HG03571 (cell line): ENCODE measurements at regions not wholly inside any gene's neighbourhood (a gene's known extent, or its start where the extent isn't known, plus 50 kb on each side); places are given as distances from the start of the nearest gene placed in this dataset.
"Not testable (repeated sequence)": the region's sequence is repeated elsewhere in the genome, so short reads cannot be mapped to it uniquely, and the experiment has no call there.

Experiments used
- ATAC-seq: cut with Tn5 transposase; IDR thresholded peaks from one replicate; pipeline ENCODE4 v1.9.1; 2021; ENCODE audit not compliant: unreplicated experiment

DNA sequence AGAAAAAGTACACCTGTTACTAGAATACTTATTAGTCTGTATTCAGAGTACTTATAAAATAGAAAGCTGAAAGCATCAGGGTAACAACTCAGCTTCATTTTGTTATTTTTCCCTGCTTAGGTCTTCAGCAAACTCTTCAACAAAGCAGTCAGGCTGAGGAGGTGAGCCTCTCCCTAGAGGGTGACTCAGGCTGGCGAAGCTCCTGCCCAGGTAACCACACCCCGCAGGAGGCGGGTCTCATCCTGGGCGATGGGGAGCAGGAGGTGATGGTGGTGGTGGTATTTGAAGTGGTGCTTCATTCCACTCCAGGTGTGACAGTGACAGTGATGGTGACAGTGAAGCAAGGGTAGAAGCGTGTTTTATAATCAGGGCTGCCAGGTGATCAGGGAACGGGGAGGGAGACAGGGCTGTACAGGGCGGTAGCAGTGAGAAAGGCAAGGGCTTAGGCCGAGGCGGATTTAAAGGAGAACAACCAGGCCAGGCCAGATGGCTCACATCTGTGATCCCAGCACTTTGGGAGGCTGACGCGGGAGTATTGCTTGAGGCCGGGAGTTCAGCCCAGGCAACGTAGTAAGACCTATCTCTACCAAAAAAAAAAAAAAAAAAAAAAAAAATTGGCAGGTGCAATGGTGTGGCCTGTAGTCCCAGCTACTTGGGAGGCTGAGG lies 127.1 kb downstream of the SOCS6 start:
- no peak for ATAC-seq

DNA sequence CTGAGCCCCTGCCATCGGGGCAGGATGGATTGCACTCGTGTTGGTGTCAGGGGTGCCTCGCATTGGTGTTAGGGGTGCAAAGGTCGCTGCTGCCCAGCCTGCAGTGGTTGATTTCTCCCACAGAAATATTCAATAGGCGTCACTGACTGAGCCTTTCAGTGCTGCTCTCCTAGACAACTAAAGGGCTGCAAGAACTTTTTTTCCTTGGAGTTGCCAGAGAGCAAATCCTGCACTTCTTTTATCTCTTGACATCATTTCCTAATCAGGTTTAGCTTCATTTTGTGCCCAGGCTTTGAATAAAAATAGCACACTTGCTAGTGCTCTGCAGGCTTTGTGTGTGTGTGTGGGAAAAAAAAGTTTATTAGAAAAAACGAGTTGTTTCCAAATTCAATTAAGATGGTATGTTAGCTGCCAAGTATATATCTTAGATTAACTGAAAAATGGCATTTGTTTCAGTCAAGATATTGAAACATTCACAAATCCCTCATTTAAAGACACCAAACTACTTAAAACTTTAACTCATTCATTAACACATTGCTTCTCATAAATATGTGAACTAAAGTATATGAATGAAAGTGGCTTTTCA lies 125.6 kb downstream of the SOCS6 start:
- ATAC-seq = no peak

DNA sequence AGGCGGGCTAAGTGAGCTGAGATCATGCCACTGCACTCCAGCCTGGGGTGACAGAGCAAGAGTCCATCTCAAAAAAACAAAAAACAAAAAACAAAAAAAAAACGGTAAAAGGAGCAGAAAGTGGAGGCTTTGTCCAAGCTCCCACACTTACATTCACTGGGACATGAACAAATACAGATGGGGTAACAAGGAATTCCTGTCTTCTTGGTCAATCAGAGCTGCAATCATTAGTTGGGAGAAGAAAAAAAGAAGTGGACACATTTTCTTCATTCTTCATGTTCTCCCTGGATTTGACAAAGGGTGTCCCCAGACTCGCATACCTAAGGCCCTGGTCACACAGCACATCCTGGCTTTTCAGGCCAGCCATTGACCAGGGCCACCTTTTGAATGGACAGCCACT lies 124.6 kb downstream of the SOCS6 start:
- no peak for ATAC-seq

DNA sequence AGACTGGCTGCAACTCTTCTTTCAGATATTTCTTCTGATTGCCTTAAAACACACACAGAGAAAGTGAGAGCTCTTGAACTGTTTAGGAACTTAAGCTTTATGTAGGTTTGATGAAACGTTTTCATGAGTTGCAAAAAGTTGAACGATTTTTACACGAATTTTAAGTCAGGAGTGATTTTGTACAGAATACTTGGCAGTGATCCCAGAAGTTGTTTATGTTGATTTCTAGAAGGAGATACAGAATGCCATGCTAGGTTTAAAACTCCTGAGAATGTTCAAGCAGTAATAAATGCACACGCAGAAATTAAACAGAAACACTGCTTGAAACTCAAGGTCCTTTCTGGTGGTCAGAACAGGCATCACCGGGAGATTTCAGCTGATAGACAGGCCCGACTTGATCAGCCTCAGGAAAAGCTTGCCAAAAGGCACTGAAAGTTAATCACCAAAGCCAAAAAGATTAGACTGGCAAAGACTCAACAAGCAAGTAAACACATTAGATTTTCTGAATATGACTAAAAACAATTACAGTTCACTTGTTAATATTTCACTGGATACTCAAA lies 123.1 kb downstream of the SOCS6 start:
- ATAC-seq = no peak

DNA sequence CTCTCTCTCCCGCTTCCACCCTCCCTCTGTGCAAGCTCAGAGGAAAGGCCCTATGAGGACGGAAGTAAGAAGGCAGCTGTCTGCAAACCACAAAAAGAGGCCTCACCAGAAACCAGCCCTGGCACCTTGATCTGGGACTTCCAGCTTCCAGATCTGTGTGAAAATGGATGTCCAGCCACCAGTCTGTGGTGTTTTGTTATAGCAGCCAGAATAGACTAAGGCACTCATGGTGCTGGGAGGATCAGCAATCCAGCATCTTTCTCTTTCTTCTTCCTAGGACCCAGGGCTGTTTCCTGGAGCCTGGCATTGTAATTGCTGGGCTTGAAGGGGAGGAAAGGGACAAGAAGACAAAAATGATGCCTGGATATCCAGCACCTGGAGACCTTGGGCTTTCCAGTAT lies 122.5 kb downstream of the SOCS6 start:
- no peak for ATAC-seq

DNA sequence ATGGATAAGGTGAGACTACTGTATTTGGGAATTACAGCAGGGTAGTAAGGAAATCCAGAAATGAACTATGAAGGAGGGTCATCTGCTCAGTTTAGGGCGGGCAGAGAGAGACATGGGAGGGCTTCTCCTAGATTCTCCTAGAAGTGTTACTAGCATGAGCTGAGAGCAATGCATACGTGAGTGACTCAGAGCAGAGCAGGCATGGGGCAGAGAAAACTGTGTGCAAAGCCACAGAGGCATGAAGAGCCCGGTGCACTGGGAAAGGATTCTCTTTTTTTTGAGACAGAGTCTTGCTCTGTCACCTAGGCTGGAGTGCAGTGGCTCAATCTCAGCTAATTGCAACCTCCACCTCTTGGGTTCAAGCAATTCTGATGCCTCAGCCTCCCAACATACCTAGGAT lies 116.2 kb downstream of the SOCS6 start:
- ATAC-seq = no peak

DNA sequence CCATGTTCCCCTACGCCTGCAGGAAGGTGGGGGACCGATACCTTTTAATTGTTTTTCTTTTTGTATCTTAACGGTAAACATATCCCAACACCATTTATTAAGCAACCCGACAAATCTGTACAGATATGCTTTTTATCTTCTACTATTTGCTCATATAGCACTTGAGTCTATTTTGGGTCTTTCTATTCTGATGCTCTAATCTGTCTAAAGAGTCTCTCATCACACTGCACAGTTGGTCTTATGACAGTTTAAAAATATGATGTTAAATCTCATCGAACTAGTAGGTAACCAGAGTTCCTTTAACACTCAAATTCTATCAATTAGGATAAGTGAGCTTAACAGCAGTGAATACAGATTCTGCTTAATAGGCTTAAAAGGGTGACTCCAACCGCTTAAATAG lies 111.6 kb downstream of the SOCS6 start:
- no peak for ATAC-seq

DNA sequence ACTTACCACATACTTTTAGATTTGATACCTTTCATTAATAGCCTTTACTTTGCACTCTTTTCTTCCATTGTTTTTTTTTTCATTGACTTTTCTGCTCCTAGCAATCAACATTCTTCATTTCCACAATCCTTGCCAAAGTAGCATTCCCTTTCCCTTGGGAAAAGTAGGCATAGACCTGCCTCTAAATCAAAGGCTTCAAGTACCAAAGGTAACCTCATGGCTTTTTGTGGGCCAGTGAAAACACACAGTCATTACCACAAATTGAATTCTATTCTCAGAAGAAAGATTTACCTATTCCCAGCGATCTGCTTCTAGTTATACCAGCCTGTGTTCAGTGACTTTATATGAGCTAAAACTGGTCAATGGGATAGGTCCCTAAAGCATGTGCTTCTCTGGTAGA lies 109.2 kb downstream of the SOCS6 start:
- no peak for ATAC-seq

DNA sequence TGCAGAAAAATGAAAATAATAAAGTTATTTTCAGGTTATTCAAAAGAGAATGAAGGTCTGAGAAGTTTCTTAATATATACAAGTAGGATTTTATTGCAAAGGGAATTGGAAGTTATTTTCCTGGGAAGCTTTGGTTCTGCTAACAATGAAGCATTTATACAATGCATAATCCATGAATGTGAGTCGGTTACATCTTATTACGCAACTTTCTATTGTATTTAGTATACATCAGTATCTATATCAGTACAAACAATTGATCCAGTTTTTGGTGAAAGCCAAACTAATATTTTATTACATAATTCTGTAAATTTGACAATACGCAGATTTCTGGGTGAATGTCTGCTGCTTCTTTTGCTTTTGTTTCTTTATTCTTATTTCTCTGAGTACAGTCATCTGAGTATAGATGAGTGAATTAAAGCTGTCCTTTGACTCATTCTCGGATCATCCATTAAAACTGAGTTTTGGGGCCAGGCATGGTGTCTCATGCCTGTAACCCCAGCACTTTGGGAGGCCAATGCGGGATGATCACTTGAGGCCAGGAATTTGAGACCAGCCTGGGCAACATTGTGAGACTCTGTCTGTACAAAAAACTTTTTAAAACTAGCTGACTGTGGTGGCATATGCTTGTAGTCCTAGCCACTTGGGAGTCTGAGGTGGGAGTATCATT lies 108.5 kb downstream of the SOCS6 start:
- ATAC-seq = no peak

DNA sequence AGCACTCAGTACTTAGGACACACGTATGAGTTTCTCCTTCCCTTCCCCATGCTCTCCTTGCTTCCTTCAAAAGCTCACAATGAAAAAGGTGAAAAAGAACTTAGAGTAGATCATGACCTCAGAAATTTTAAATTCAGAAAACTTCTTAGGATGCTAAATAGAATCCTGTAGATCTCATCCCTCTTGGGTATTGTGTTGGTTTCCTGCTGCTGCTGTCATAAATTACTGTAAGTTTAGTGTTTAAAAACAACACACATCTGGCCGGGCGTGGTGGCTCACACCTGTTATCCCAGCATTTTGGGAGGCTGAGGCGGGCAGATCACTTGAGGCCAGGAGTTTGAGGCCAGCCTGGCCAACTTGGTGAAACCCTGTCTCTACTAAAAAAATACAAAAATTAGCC lies 106.9 kb downstream of the SOCS6 start:
- ATAC-seq = not testable (repeated sequence)

DNA sequence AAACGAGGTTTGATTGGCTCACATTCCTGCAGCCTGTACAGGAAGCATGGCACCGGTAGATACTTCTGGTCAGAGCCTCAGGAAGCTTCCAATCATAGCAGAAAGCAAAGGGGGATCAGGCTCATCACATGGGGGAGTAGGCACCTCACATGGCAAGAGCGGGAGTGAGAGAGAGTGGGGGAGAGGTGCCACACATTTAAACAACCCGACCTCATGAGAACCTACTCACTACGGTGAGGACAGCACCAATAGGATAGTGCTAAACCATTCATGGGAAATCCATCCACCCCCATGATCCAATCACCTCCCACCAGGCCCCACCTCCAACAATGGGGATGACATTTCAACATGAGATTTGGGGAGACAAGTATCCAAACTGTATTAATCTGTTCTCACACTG lies 105.8 kb downstream of the SOCS6 start:
- ATAC-seq = no peak

DNA sequence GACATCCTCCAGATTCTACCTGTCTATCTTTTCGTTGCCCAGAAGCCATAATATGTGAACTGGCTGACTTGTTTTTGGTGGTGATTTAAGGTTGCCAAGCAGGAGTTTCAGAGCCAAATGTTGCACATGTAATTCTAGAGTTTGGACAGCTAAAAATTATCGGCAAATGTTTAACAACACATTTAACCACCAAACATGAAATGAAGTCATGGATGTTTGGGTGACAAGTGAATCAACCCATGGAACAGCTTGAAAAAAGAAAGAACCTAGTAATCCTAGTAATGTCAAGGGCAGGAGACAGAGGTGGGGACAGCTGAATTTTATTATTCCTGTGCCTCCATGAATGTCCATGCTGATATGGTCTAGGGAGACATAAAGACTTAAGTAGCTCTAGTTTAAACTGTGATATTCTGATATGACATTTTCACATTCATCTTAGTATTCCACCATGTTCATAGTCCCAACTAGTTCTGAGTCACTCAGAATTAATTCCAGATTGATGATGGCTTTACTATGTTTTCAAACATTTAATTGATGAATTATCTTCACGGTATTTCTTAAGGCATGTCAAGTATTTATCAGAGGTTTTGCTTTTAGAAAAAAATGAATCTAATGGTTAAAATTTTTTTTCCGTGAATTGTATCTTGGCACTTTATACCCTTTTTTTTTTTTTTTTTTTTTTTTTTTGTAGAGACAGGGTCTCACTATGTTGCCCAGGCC lies 101.7 kb downstream of the SOCS6 start:
- ATAC-seq = no peak

DNA sequence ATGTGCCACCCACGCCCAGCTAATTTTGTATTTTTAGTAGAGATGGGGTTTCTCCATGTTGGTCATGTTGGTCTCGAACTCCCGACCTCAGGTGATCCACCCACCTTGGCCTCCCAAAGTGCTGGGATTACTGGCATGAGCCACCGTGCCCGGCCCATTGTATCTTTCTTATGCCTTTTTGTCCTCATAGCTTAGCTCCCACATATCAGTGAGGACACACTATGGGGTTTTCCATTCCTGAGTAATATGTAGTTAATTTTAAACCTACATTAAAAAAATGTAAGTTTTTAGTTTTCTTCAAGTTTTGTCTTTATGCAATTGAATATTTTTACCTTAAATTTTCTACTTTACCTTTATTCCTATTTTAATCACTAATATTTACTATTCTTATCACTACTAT lies 100.2 kb downstream of the SOCS6 start:
- ATAC-seq = not testable (repeated sequence)

DNA sequence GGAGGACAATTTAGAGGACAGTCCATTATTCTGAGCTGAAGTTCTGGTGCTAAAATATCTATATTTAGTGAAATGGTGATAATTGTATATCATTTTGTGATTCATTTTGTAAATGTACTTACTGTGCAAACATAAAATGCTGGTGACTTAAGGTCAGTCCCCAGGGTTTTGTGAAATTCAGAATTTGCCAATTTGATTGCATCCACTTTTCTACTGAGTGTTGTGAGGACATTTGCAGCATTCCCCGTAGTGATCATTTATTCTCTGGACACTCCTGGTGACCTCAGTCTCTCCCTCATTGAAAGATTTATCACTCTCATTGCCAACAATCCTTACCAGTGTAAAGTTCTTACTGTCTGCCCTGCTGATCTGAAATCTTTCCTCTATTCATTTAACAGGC lies 98.2 kb downstream of the SOCS6 start:
- no peak for ATAC-seq

DNA sequence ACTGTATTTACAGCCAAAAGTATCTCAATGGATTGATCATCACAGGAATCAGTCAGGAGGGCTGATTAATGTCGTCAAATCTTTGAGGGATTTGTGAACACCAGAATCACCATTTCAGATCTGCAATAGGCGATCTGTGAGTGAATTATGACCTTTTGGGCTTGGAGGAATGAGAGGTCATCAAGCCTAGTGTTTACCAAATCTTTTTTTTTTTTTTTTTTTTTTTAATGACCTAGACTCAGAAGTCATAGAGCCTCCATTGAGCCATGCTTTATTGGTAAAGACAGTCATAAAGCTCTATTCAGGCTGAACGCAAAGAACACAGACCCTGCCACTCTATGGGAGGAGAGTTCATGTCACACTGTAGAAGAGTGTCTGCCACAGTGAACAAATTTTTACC lies 97.7 kb downstream of the SOCS6 start:
- ATAC-seq = no peak

DNA sequence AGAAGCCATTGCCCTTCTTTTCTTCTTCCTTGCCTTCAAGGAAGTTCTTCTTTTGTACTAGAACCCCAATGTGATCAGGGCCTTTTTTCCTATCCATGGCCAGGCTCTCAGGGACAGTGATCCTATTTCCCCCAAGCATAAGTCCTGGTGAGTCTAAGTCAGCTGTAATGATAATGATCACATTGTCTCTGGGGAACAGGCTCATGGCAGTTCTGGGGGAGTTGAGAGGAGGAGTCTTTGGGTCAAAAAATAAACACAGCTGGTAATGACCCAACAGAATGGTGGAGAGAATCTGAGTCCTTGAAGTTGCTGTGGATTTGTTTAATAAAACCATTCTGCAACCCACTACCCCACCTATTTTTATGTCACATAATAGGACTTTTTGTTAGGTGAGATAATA lies 96.6 kb downstream of the SOCS6 start:
- no peak for ATAC-seq

DNA sequence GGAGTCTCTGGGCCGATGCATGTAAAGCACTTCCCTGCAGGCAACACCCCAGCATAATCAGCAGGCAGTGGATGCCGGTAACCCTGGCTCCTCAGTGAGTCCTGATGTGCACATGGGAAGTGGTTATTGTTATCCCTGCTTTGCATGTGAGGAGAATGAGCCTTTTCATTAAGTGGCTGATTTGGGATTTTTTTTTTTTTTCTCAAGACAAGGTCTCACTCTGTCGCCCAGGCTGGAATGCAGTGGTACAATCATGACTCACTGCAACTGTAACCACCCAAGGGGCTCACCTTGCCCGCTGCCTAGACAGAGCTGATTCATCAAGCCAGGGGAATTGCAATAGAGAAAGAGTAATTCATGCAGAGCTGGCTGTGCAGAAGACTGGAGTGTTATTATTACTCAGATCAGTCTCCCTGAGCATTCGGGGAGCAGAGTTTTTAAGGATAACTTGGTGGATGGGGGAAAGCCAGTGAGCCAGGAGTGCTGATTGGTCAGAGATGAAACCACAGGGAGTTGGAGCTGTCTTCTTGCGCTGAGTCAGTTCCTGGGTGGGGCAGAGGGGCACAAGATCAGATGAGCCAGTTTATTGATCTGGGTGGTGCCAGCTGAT lies 95.4 kb downstream of the SOCS6 start:
- ATAC-seq = no peak

DNA sequence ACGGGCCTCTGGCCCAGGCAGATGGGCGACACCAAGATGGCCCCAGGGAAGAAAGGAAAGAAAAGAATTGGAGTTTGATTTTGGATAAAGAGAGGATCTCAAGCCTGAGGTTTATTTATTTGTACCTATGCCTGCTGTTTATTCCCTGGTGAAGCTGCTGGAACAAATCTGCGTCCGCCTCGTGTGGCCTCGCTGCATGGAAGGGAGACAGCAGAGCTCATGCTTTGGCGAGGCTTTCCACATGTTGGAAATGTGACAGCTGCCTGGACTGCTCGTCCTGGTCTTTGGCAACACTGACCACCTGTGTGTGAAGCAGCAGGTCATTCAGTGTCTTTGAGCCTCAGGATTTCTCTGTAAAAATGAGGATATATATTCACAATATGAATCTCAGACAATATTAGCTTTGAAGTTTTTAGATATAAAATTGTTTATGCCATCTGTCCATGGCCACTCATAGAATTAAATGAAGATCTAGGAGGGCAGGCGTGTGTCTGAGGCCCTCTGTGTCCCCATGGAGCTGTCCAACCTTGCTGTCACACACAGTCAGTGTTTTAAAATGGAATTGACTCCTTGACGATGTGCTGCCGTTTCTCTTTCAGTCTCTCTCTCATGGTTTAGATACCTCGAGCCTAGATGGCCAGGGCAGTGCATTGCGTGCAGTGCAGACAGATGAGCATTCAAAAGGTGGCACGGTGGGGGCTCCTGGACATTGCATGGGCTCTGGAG lies 94.3 kb downstream of the SOCS6 start:
- ATAC-seq = no peak

DNA sequence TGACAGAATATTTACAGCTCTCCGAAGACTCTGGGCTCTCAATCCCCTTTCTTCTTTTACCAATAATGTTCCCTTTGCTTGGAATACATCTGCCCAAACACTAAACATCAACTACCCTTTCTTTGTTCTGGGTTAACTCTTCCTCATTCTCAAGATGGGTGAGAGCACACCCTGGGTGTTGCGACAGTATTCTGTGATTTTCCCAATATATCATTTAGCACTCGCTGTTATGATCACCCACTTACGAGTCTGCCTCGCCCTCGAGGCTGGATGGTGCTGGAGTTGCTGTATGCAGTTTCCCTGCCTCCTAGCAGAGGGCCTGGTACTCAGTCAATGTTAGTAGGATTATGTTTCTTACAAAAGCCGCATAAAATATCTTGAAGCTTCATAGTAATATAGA lies 93.2 kb downstream of the SOCS6 start:
- no peak for ATAC-seq
